B cell (primary cell): ENCODE measurements at regions not wholly inside any gene's neighbourhood (a gene's known extent, or its start where the extent isn't known, plus 50 kb on each side); places are given as distances from the start of the nearest gene placed in this dataset.
"Not testable (repeated sequence)": the region's sequence is repeated elsewhere in the genome, so short reads cannot be mapped to it uniquely, and the experiment has no call there.

Source experiments
- ATAC-seq: fragments of 200-7000 bp; cut with Tn5 transposase; one replicate; pipeline ENCODE4 v1.10.0; 2021; ENCODE audit warnings: low read depth, mild to moderate bottlenecking, moderate number of reproducible peaks, moderate library complexity
- CTCF ChIA-PET: fragments of 350-600 bp; sonication (Branson Sonifier 250); formaldehyde crosslinking; loops from one replicate; lab custom pipeline; 2021; ENCODE audit warnings: antibody characterized with exemption, inconsistent platforms; lab: Charles Lee
- POLR2A ChIA-PET: fragments of 350-600 bp; sonication (Branson Sonifier 250); formaldehyde crosslinking; loops from one replicate; lab custom pipeline; 2021; ENCODE audit warnings: antibody characterized with exemption; lab: Charles Lee
- DNase-seq: peaks from one replicate; pipeline ENCODE4 v3.0.0; 2013
- H2AFZ ChIP-seq: 2 replicates; pipeline ENCODE4 v1.6.1; 2012; ENCODE audit warnings: mild to moderate bottlenecking, low read depth, low read length; ENCODE audit not compliant: insufficient read depth, poor library complexity, severe bottlenecking
- H3K27ac ChIP-seq, 2 donors: 1 replicate in 1 of 2; 2 replicates in 1 of 2; pipeline ENCODE4 v1.5.1; 2012 to 2013; ENCODE audit warnings: low read length in 2 of 2, mild to moderate bottlenecking in 2 of 2, moderate library complexity in 1 of 2
- H3K27me3 ChIP-seq, 4 experiments: fragments of 200-600 bp in 1 of 4; sonication (generic) in 1 of 4; replicated peaks in 1 of 4; 1 replicate in 2 of 4; 2 replicates in 2 of 4; pipeline versions ENCODE4 v1.6.1 to v1.7.0; 2013 to 2016; ENCODE audit warnings: low read length in 3 of 4, mild to moderate bottlenecking in 2 of 4, mixed read lengths in 1 of 4, moderate library complexity in 1 of 4; ENCODE audit not compliant: insufficient read depth in 4 of 4, control insufficient read depth in 3 of 4; ENCODE audit errors: control extremely low read depth in 1 of 4
- H3K36me3 ChIP-seq, 2 experiments: replicated peaks in 1 of 2; 1 replicate in 1 of 2; 2 replicates in 1 of 2; pipeline versions ENCODE4 v1.6.1 to v1.7.1; 2013; ENCODE audit warnings: low read length in 1 of 2; ENCODE audit not compliant: insufficient read depth in 2 of 2, control insufficient read depth in 1 of 2; ENCODE audit errors: control extremely low read depth in 1 of 2, extremely low read depth in 1 of 2
- H3K4me1 ChIP-seq, 2 donors: fragments of 200-600 bp in 1 of 2; sonication (generic) in 1 of 2; 1 replicate in 1 of 2; 2 replicates in 1 of 2; pipeline versions ENCODE4 v1.5.1 to v1.6.1; 2013 to 2017; ENCODE audit warnings: low read length in 2 of 2; ENCODE audit not compliant: control insufficient read depth in 2 of 2, insufficient read depth in 2 of 2
- H3K4me2 ChIP-seq: replicated peaks from 2 replicates; pipeline ENCODE3; 2012; ENCODE audit warnings: mild to moderate bottlenecking, low read depth, low read length; ENCODE audit not compliant: poor library complexity, severe bottlenecking
- H3K4me3 ChIP-seq, 5 experiments: fragments of 200-600 bp in 1 of 5; sonication (generic) in 1 of 5; 1 replicate in 3 of 5; 2 replicates in 2 of 5; pipeline versions ENCODE4 v1.5.1 to v1.7.0; 2011 to 2016; ENCODE audit warnings: low read length in 4 of 5, mild to moderate bottlenecking in 4 of 5, low read depth in 2 of 5, control low read depth in 1 of 5, moderate library complexity in 1 of 5; ENCODE audit not compliant: insufficient read depth in 1 of 5; ENCODE audit errors: control extremely low read depth in 1 of 5, extremely low read depth in 1 of 5
- H3K79me2 ChIP-seq: fragments of 200-600 bp; sonication (generic); one replicate; pipeline ENCODE4 v1.6.0; 2016; ENCODE audit warnings: low read length; ENCODE audit not compliant: control insufficient read depth, insufficient read depth
- H3K9ac ChIP-seq: fragments of 200-600 bp; sonication (generic); 2 replicates; pipeline ENCODE4 v1.6.1; 2017; ENCODE audit warnings: mild to moderate bottlenecking, low read length, moderate library complexity
- H3K9me3 ChIP-seq, 3 donors: one replicate each; pipeline versions ENCODE4 v1.6.1 to v1.7.1; 2013; ENCODE audit warnings: low read length in 2 of 3; ENCODE audit not compliant: control insufficient read depth in 2 of 3, insufficient read depth in 1 of 3; ENCODE audit errors: control extremely low read depth in 1 of 3
- H4K20me1 ChIP-seq: 2 replicates; pipeline ENCODE4 v1.6.0; 2012; ENCODE audit warnings: mild to moderate bottlenecking, low read length; ENCODE audit not compliant: insufficient read depth, control insufficient read depth, poor library complexity, severe bottlenecking
- H3K27ac Mint-ChIP-seq: one replicate; pipeline ENCODE4 v1.8.0; 2021; ENCODE audit warnings: mixed read lengths
- H3K27me3 Mint-ChIP-seq: one replicate; pipeline ENCODE4 v1.8.0; 2021; ENCODE audit warnings: mixed read lengths
- H3K4me1 Mint-ChIP-seq: one replicate; pipeline ENCODE4 v1.8.0; 2021; ENCODE audit warnings: mixed read lengths
- H3K4me3 Mint-ChIP-seq: one replicate; pipeline ENCODE4 v1.8.0; 2021; ENCODE audit warnings: mixed read lengths
- H3K9me3 Mint-ChIP-seq: one replicate; pipeline ENCODE4 v1.8.0; 2022; ENCODE audit warnings: mixed read lengths; ENCODE audit not compliant: insufficient read depth
- CTCF ChIP-seq: fragments of 200-600 bp; IDR thresholded peaks from one replicate; pipeline ENCODE4 v1.8.0; 2022; ENCODE audit warnings: antibody characterized with exemption, mild to moderate bottlenecking
- EZH2 ChIP-seq: IDR thresholded peaks from 2 replicates; pipeline ENCODE4 v1.6.1; 2012; ENCODE audit warnings: borderline replicate concordance, low read depth, mild to moderate bottlenecking, moderate library complexity, low read length; ENCODE audit not compliant: insufficient read depth, poor library complexity, severe bottlenecking
- WGBS: methylation state at CpG from one replicate; pipeline ENCODE4 v1.1.5; 2013; ENCODE audit warnings: missing lambda C conversion rate; ENCODE audit not compliant: insufficient coverage; 5-methylcytosine and 5-hydroxymethylcytosine counted together
- intact Hi-C: fragments of 100-400 bp; cut with micrococcal nuclease; formaldehyde crosslinking; loops from one replicate; pipeline ENCODE4 v1.10.0; 2022

GRCh38 chr1:101592845-101593244, 356.0 kb downstream of the S1PR1 start:
- Histone ChIP-seq H2AFZ (no peak overlapping the region), H3K27me3 (no peaks in the 10 kb centered on the region), H3K27ac (no peak overlapping the region), H3K79me2 (no peaks in the 10 kb centered on the region), H3K9me3 (peaks cover 0 to 1% (median 0%) of the 10 kb centered on the region in 3 donors), H3K9ac (no peak overlapping the region), H3K4me1 (no peaks in the 10 kb centered on the region), H3K4me2 (no peak overlapping the region), H3K36me3 (no peaks in the 10 kb centered on the region), H4K20me1 (no peaks in the 10 kb centered on the region), H3K4me3 (no peak overlapping the region)
- H3K4me1 Mint-ChIP-seq = no peaks in the 10 kb centered on the region
- H3K4me3 Mint-ChIP-seq = no peak overlapping the region
- intact Hi-C loops = no loop called here
- TF ChIP-seq EZH2 (no peak), CTCF (no peak)
- no peak for DNase-seq
- POLR2A ChIA-PET = no interaction called here
- H3K9me3 Mint-ChIP-seq = no peaks in the 10 kb centered on the region
- H3K27me3 Mint-ChIP-seq = peaks cover 5% of the 10 kb centered on the region
- ATAC-seq = no peak
- no peak overlapping the region for H3K27ac Mint-ChIP-seq
- no CpG with 5 or more reads among the region's 1 CpG for WGBS
- CTCF ChIA-PET = no interaction called here

- Histone ChIP-seq H3K9me3 (peaks cover 0 to 1% (median 0%) of the 10 kb centered on the region in 3 donors), H2AFZ (no peak overlapping the region), H3K4me3 (no peak overlapping the region), H3K27me3 (no peaks in the 10 kb centered on the region), H3K79me2 (no peaks in the 10 kb centered on the region), H3K4me1 (no peaks in the 10 kb centered on the region), H3K36me3 (no peaks in the 10 kb centered on the region), H3K27ac (no peak overlapping the region), H3K9ac (no peak overlapping the region), H4K20me1 (no peaks in the 10 kb centered on the region), H3K4me2 (no peak overlapping the region)
- H3K27me3 Mint-ChIP-seq = no peaks in the 10 kb centered on the region
- H3K4me1 Mint-ChIP-seq = no peaks in the 10 kb centered on the region
- TF ChIP-seq CTCF (no peak), EZH2 (no peak)
- intact Hi-C loops = no loop called here
- POLR2A ChIA-PET = no interaction called here
- DNase-seq (no peak), ATAC-seq (no peak)
- H3K4me3 Mint-ChIP-seq = no peak overlapping the region
- WGBS = no CpG with 5 or more reads among the region's 2 CpGs
- H3K9me3 Mint-ChIP-seq = no peaks in the 10 kb centered on the region
- no peak overlapping the region for H3K27ac Mint-ChIP-seq
- CTCF ChIA-PET = no interaction called here
Measured at GRCh38 chr1:101595881-101596374, 359.1 kb downstream of the S1PR1 start.

- H3K9me3 ChIP-seq, H3K9ac ChIP-seq, H3K4me3 Mint-ChIP-seq, H3K27me3 Mint-ChIP-seq, H3K4me3 ChIP-seq, H3K27ac Mint-ChIP-seq, ATAC-seq, H4K20me1 ChIP-seq, POLR2A ChIA-PET, CTCF ChIA-PET, H3K36me3 ChIP-seq, intact Hi-C loops, H3K4me1 ChIP-seq, H3K4me2 ChIP-seq, DNase-seq, H3K79me2 ChIP-seq, H3K4me1 Mint-ChIP-seq, H3K9me3 Mint-ChIP-seq, H2AFZ ChIP-seq, H3K27ac ChIP-seq, H3K27me3 ChIP-seq: not testable (repeated sequence)
- WGBS = 97% methylated on average over 5 of the region's 5 CpGs
Measured at GRCh38 chr1:101600615-101601014, 363.8 kb downstream of the S1PR1 start.
